Esophagus muscularis mucosa (tissue), 4 donors: ENCODE measurements at regions not wholly inside any gene's neighbourhood (a gene's known extent, or its start where the extent isn't known, plus 50 kb on each side); places are given as distances from the start of the nearest gene placed in this dataset.

Experiments
- EP300 ChIP-seq: sonication (generic); formaldehyde crosslinking; IDR thresholded peaks from one replicate; pipeline ENCODE4 v1.6.1; 2017; ENCODE audit warnings: antibody characterized with exemption
- POLR2A ChIP-seq: fragments of 450-650 bp; IDR thresholded peaks from one replicate; pipeline ENCODE4 v1.6.1; 2017; ENCODE audit warnings: antibody characterized with exemption, moderate library complexity, mild to moderate bottlenecking, low read depth
- POLR2AphosphoS5 ChIP-seq, 2 donors: sonication (generic); formaldehyde crosslinking; IDR thresholded peaks; one replicate each; pipeline ENCODE4 v1.6.1; 2017; ENCODE audit warnings: antibody characterized with exemption in 2 of 2
- TF ChIP-seq, protein P1 (sequence below), 3 experiments: fragments of 200-600 bp in 2 of 3; fragments of 450-650 bp in 1 of 3; sonication (generic) in 2 of 3; IDR thresholded peaks; one replicate each; pipeline ENCODE4 v1.5.1; 2017 to 2019; ENCODE audit warnings: antibody characterized with exemption in 3 of 3, mild to moderate bottlenecking in 2 of 3, moderate library complexity in 1 of 3

DNA sequence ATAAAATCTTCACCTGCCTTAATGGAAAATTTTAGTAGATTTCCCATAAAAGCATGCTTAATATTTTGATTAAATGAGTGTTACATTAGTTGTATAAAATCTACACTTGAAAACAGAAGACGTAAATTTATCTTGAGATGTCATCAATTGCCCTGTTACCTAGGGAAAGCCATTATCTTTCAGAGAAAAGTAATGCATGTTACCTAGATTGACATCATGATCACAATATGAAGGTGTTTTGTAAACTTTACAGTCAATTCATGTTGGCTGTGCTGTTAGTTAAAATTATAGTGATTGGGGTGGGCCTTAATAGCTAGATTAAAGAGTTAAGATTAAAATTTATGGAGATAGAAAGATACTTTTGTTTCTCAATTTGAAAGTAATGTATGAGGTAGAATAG, 293.2 kb upstream of the PCDH18 start:
- no peak for TF ChIP-seq POLR2AphosphoS5 (IDR thresholded peaks at IDR 0.05)
- TF ChIP-seq POLR2A, result no peak
- TF ChIP-seq, protein P1, sequence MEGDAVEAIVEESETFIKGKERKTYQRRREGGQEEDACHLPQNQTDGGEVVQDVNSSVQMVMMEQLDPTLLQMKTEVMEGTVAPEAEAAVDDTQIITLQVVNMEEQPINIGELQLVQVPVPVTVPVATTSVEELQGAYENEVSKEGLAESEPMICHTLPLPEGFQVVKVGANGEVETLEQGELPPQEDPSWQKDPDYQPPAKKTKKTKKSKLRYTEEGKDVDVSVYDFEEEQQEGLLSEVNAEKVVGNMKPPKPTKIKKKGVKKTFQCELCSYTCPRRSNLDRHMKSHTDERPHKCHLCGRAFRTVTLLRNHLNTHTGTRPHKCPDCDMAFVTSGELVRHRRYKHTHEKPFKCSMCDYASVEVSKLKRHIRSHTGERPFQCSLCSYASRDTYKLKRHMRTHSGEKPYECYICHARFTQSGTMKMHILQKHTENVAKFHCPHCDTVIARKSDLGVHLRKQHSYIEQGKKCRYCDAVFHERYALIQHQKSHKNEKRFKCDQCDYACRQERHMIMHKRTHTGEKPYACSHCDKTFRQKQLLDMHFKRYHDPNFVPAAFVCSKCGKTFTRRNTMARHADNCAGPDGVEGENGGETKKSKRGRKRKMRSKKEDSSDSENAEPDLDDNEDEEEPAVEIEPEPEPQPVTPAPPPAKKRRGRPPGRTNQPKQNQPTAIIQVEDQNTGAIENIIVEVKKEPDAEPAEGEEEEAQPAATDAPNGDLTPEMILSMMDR (IDR thresholded peaks at IDR 0.05), result no peak
- no peak for TF ChIP-seq EP300
